SK-N-SH (cell line): ENCODE measurements at regions not wholly inside any gene's neighbourhood (a gene's known extent, or its start where the extent isn't known, plus 50 kb on each side); places are given as distances from the start of the nearest gene placed in this dataset.

ENCODE experiments used
- CTCF ChIA-PET: fragments of 300-600, 350-600 bp; formaldehyde crosslinking; extraction: SDS; loops from one replicate; lab custom pipeline; 2021; lab: Yijun Ruan, JAX
- POLR2A ChIA-PET: fragments of 350-600 bp; sonication (Branson Sonifier 250); formaldehyde crosslinking; extraction: SDS; loops from one replicate; lab custom pipeline; 2020; ENCODE audit warnings: antibody characterized with exemption, inconsistent platforms; lab: Yijun Ruan, JAX
- DNase-seq: peaks from one replicate; pipeline ENCODE4 v3.0.0; 2012
- H2AFZ ChIP-seq: fragments of 200-600 bp; sonication (generic); 2 replicates; pipeline ENCODE4 v1.8.1; 2016; ENCODE audit warnings: antibody characterized with exemption, mild to moderate bottlenecking, low read depth
- H3F3A ChIP-seq: fragments of 200-600 bp; sonication (generic); replicated peaks from 2 replicates; pipeline ENCODE3; 2016; ENCODE audit warnings: antibody characterized with exemption, mild to moderate bottlenecking; ENCODE audit not compliant: insufficient read depth
- H3K27ac ChIP-seq, 2 experiments: fragments of 200-500 bp in 1 of 2; fragments of 200-600 bp in 1 of 2; sonication (Bioruptor generic) in 1 of 2; sonication (generic), shearing (Covaris generic) in 1 of 2; 2 replicates each; pipeline versions ENCODE4 v1.5.1 to v1.6.1; 2014 to 2016; ENCODE audit warnings: low read depth in 2 of 2, inconsistent platforms in 1 of 2, low read length in 1 of 2, mild to moderate bottlenecking in 1 of 2, mixed read lengths in 1 of 2
- H3K27me3 ChIP-seq: fragments of 200-600 bp; sonication (generic), shearing (Covaris generic); 2 replicates; pipeline ENCODE4 v1.6.1; 2016; ENCODE audit warnings: mixed run types; ENCODE audit not compliant: insufficient read depth
- H3K36me3 ChIP-seq, 2 experiments: fragments of 200-500 bp in 1 of 2; fragments of 200-600 bp in 1 of 2; sonication (Bioruptor generic) in 1 of 2; sonication (generic) in 1 of 2; replicated peaks in 1 of 2; 2 replicates each; pipeline versions ENCODE3 to v1.5.1; 2014 to 2016; ENCODE audit warnings: low read length in 1 of 2, mild to moderate bottlenecking in 1 of 2; ENCODE audit not compliant: insufficient read depth in 2 of 2, control insufficient read depth in 1 of 2
- H3K4me1 ChIP-seq, 2 experiments: fragments of 200-500 bp in 1 of 2; fragments of 200-600 bp in 1 of 2; sonication (Bioruptor generic) in 1 of 2; sonication (generic), shearing (Covaris generic) in 1 of 2; 2 replicates each; pipeline versions ENCODE4 v1.5.1 to v1.6.1; 2014 to 2016; ENCODE audit warnings: low read depth in 1 of 2, low read length in 1 of 2, mixed run types in 1 of 2; ENCODE audit not compliant: insufficient read depth in 2 of 2, control insufficient read depth in 1 of 2
- H3K4me2 ChIP-seq: fragments of 200-600 bp; sonication (generic), shearing (Covaris generic); 2 replicates; pipeline ENCODE4 v1.6.1; 2017; ENCODE audit warnings: mixed run types
- H3K4me3 ChIP-seq, 2 experiments: fragments of 200-500 bp in 1 of 2; fragments of 200-600 bp in 1 of 2; sonication (Bioruptor generic) in 1 of 2; sonication (generic), shearing (Covaris generic) in 1 of 2; 2 replicates each; pipeline versions ENCODE4 v1.5.1 to v1.8.1; 2014 to 2016; ENCODE audit warnings: low read depth in 2 of 2, inconsistent platforms in 1 of 2, low read length in 1 of 2, mild to moderate bottlenecking in 1 of 2, mixed read lengths in 1 of 2, moderate library complexity in 1 of 2
- H3K79me2 ChIP-seq: fragments of 200-600 bp; sonication (generic); 2 replicates; pipeline ENCODE4 v1.8.1; 2017; ENCODE audit warnings: mild to moderate bottlenecking; ENCODE audit not compliant: insufficient read depth
- H3K9ac ChIP-seq: fragments of 200-600 bp; sonication (generic); 2 replicates; pipeline ENCODE4 v1.6.1; 2017; ENCODE audit warnings: mixed run types
- H3K9me2 ChIP-seq: fragments of 200-600 bp; sonication (generic); 2 replicates; pipeline ENCODE4 v1.6.1; 2017; ENCODE audit warnings: mixed run types
- H3K9me3 ChIP-seq: fragments of 200-600 bp; sonication (generic); 2 replicates; pipeline ENCODE4 v1.6.1; 2017; ENCODE audit warnings: mixed run types, mild to moderate bottlenecking, moderate library complexity
- H4K20me1 ChIP-seq: fragments of 200-600 bp; sonication (generic); 2 replicates; pipeline ENCODE4 v1.6.1; 2017; ENCODE audit warnings: mild to moderate bottlenecking, mixed run types; ENCODE audit not compliant: insufficient read depth
- ELF1 ChIP-seq: IDR thresholded peaks from 2 replicates; pipeline ENCODE4 v1.4.0; 2012
- EP300 ChIP-seq, 2 experiments: IDR thresholded peaks; 2 replicates each; pipeline versions ENCODE4 v1.4.0 to v1.6.1; 2012; ENCODE audit warnings: borderline replicate concordance in 1 of 2, low read depth in 1 of 2, low read length in 1 of 2
- FOXM1 ChIP-seq: IDR thresholded peaks from 2 replicates; pipeline ENCODE4 v1.4.0; 2012; ENCODE audit warnings: low read depth, mild to moderate bottlenecking
- MXI1 ChIP-seq: IDR thresholded peaks from 2 replicates; pipeline ENCODE4 v1.6.1; 2012; ENCODE audit warnings: mild to moderate bottlenecking, low read depth, low read length, improper control_type of control experiment
- PBX3 ChIP-seq: IDR thresholded peaks from 2 replicates; pipeline ENCODE4; 2012
- REST ChIP-seq: IDR thresholded peaks from 2 replicates; pipeline ENCODE4 v1.6.1; 2012; ENCODE audit warnings: mild to moderate bottlenecking, low read depth, low read length, moderate library complexity
- SMC3 ChIP-seq: IDR thresholded peaks from 2 replicates; pipeline ENCODE4 v1.6.1; 2012; ENCODE audit warnings: low read depth, low read length, improper control_type of control experiment
- TEAD4 ChIP-seq: IDR thresholded peaks from 2 replicates; pipeline ENCODE4 v1.4.0; 2012; ENCODE audit warnings: mild to moderate bottlenecking, borderline replicate concordance; ENCODE audit not compliant: insufficient read depth
- ZBTB33 ChIP-seq: IDR thresholded peaks from 2 replicates; pipeline ENCODE4 v1.4.0; 2012; ENCODE audit warnings: low read depth, borderline replicate concordance
- WGBS: methylation state at CpG from one replicate; pipeline ENCODE4 v1.1.6; 2017; ENCODE audit warnings: low lambda C conversion rate; 5-methylcytosine and 5-hydroxymethylcytosine counted together

- Histone ChIP-seq H3K79me2 (no peaks in the 10 kb centered on the region), H3K27ac (no peak overlapping the region)
- CTCF ChIA-PET, result no interaction called here
- no peak for TF ChIP-seq EP300 (IDR thresholded peaks at IDR 0.05; ENCODE audit: borderline replicate concordance in 1 of 2, low read depth in 1 of 2, low read length in 1 of 2)
- TF ChIP-seq PBX3, result no peak
- TF ChIP-seq FOXM1, result no peak
- TF ChIP-seq ZBTB33, result no peak
- no peak for TF ChIP-seq MXI1
- no peak for TF ChIP-seq ELF1
- TF ChIP-seq TEAD4, result no peak
- TF ChIP-seq SMC3, result no peak
- TF ChIP-seq, all 33 proteins: peak for 0
- H3F3A ChIP-seq, result no peaks in the 10 kb centered on the region
- no peak overlapping the region for H3K4me2 ChIP-seq
- H3K36me3 ChIP-seq, result no peaks in the 10 kb centered on the region
- DNase-seq, result no peak
- no peaks in the 10 kb centered on the region for H3K9me3 ChIP-seq
- H3K4me3 ChIP-seq, result no peak overlapping the region
- no peaks in the 10 kb centered on the region for H4K20me1 ChIP-seq
- H3K9me2 ChIP-seq, result no peaks in the 10 kb centered on the region
- no peak overlapping the region for H2AFZ ChIP-seq
- H3K27me3 ChIP-seq, result no peaks in the 10 kb centered on the region
- H3K9ac ChIP-seq, result no peak overlapping the region
- WGBS, result 68% methylated on average over 4 of the region's 4 CpGs
- POLR2A ChIA-PET, result no interaction called here
- H3K4me1 ChIP-seq, result no peaks in the 10 kb centered on the region; a peak in 1 of 4 replicates
Measured at GRCh38 chr6:139653111-139653510, 278.7 kb upstream of the CITED2 start.

GRCh38 chr6:139650941-139651340 lies 276.5 kb upstream of the CITED2 start:
- no peak overlapping the region for H2AFZ ChIP-seq
- no peaks in the 10 kb centered on the region for H3K9me2 ChIP-seq
- H3K4me1 ChIP-seq, result no peaks in the 10 kb centered on the region; a peak in 1 of 4 replicates
- no peak overlapping the region for H3K4me3 ChIP-seq
- peak; percentile 5 for DNase-seq
- no peak for TF ChIP-seq REST
- TF ChIP-seq, all 33 proteins: peak for 0
- no peak overlapping the region for H3K9ac ChIP-seq
- no peaks in the 10 kb centered on the region for H3K36me3 ChIP-seq
- no peaks in the 10 kb centered on the region for H3F3A ChIP-seq
- H3K27me3 ChIP-seq, result no peaks in the 10 kb centered on the region
- WGBS, result 64% methylated on average over 5 of the region's 5 CpGs
- no peak overlapping the region for H3K27ac ChIP-seq
- no peaks in the 10 kb centered on the region for H3K9me3 ChIP-seq
- POLR2A ChIA-PET, result no interaction called here
- no peak overlapping the region for H3K4me2 ChIP-seq
- no peaks in the 10 kb centered on the region for H3K79me2 ChIP-seq
- H4K20me1 ChIP-seq, result no peaks in the 10 kb centered on the region
- CTCF ChIA-PET, result interaction anchor here (1.0 kb wide), 1 partner anchor 12 kb away, joined by 3 read pairs; no protein-coding TSS in a partner anchor
